ENCODE measurements at regions not wholly inside any gene's neighbourhood (a gene's known extent, or its start where the extent isn't known, plus 50 kb on each side); places are given as distances from the start of the nearest gene placed in this dataset.

- Histone ChIP-seq H3K36me3 (no peaks in the 10 kb centered on the region), H3K27ac (no peak overlapping the region), H3K9me3 (no peaks in the 10 kb centered on the region), H3K4me1 (replicated peaks) (no peaks in the 10 kb centered on the region), H3K27me3 (replicated peaks; ENCODE audit: insufficient read depth) (no peaks in the 10 kb centered on the region), H3K4me3 (no peak overlapping the region)
- intact Hi-C loops (cut with DNase I): no loop called here
- TF ChIP-seq CTCF (IDR thresholded peaks at IDR 0.05) (no peak), POLR2A (IDR thresholded peaks at IDR 0.05) (no peak), POLR2AphosphoS5 (IDR thresholded peaks at IDR 0.05) (no peak)
- 94% methylated on average over 2 of the region's 2 CpGs for WGBS
- DNase-seq (ENCODE audit: low spot score): no peak
Measured at GRCh38 chr20:7123457-7123856, 356.0 kb downstream of the BMP2 start.

- DNase-seq (ENCODE audit: low spot score): no peak
- Histone ChIP-seq H3K27ac (no peak overlapping the region), H3K9me3 (no peaks in the 10 kb centered on the region), H3K4me1 (replicated peaks) (no peaks in the 10 kb centered on the region), H3K27me3 (replicated peaks; ENCODE audit: insufficient read depth) (no peaks in the 10 kb centered on the region), H3K4me3 (no peak overlapping the region), H3K36me3 (no peaks in the 10 kb centered on the region)
- no peak for TF ChIP-seq CTCF (IDR thresholded peaks at IDR 0.05)
- TF ChIP-seq POLR2AphosphoS5 (IDR thresholded peaks at IDR 0.05): no peak
- no peak for TF ChIP-seq POLR2A (IDR thresholded peaks at IDR 0.05)
- intact Hi-C loops (cut with DNase I): no loop called here
- 94% methylated on average over 3 of the region's 3 CpGs for WGBS
Measured at GRCh38 chr20:7124120-7124519, 356.6 kb downstream of the BMP2 start.

- intact Hi-C loops (cut with DNase I): no loop called here
- Histone ChIP-seq H3K9me3 (no peaks in the 10 kb centered on the region), H3K27me3 (replicated peaks; ENCODE audit: insufficient read depth) (no peaks in the 10 kb centered on the region), H3K27ac (no peak overlapping the region), H3K4me3 (no peak overlapping the region), H3K36me3 (no peaks in the 10 kb centered on the region), H3K4me1 (replicated peaks) (no peaks in the 10 kb centered on the region)
- 93% methylated on average over 1 of the region's 1 CpG for WGBS
- DNase-seq (ENCODE audit: low spot score): no peak
- TF ChIP-seq CTCF (IDR thresholded peaks at IDR 0.05) (no peak), POLR2A (IDR thresholded peaks at IDR 0.05) (no peak), POLR2AphosphoS5 (IDR thresholded peaks at IDR 0.05) (no peak)
Measured at GRCh38 chr20:7136886-7137285, 369.4 kb downstream of the BMP2 start.

GRCh38 chr20:7137395-7138151 lies 370.1 kb downstream of the BMP2 start:
- H3K27ac ChIP-seq: no peak overlapping the region
- no peaks in the 10 kb centered on the region for H3K9me3 ChIP-seq
- no peaks in the 10 kb centered on the region for H3K27me3 ChIP-seq (replicated peaks; ENCODE audit: insufficient read depth)
- intact Hi-C loops (cut with DNase I): no loop called here
- 71% methylated on average over 4 of the region's 4 CpGs for WGBS
- H3K4me3 ChIP-seq: no peak overlapping the region
- H3K4me1 ChIP-seq (replicated peaks): no peaks in the 10 kb centered on the region
- no peak for DNase-seq (ENCODE audit: low spot score)
- TF ChIP-seq POLR2A (IDR thresholded peaks at IDR 0.05) (no peak), CTCF (IDR thresholded peaks at IDR 0.05) (no peak), POLR2AphosphoS5 (IDR thresholded peaks at IDR 0.05) (no peak)
- H3K36me3 ChIP-seq: no peaks in the 10 kb centered on the region

GRCh38 chr20:7144464-7144863 lies 377.0 kb downstream of the BMP2 start:
- WGBS: 80% methylated on average over 2 of the region's 2 CpGs
- intact Hi-C loops (cut with DNase I): no loop called here
- TF ChIP-seq POLR2AphosphoS5 (IDR thresholded peaks at IDR 0.05) (no peak), POLR2A (IDR thresholded peaks at IDR 0.05) (no peak), CTCF (IDR thresholded peaks at IDR 0.05) (no peak)

More at GRCh38 chr20:7144464-7144863, 377.0 kb downstream of the BMP2 start:
- Histone ChIP-seq H3K36me3 (no peaks in the 10 kb centered on the region), H3K4me3 (no peak overlapping the region), H3K27me3 (replicated peaks; ENCODE audit: insufficient read depth) (no peaks in the 10 kb centered on the region), H3K27ac (no peak overlapping the region), H3K4me1 (replicated peaks) (no peaks in the 10 kb centered on the region), H3K9me3 (no peaks in the 10 kb centered on the region)
- DNase-seq (ENCODE audit: low spot score): no peak
